GM18511 (cell line): ENCODE measurements at regions not wholly inside any gene's neighbourhood (a gene's known extent, or its start where the extent isn't known, plus 50 kb on each side); places are given as distances from the start of the nearest gene placed in this dataset.

Experiments used
- ATAC-seq: cut with Tn5 transposase; IDR thresholded peaks from one replicate; pipeline ENCODE4 v1.9.1; 2021; ENCODE audit warnings: mild to moderate bottlenecking, moderate library complexity; ENCODE audit not compliant: unreplicated experiment

DNA sequence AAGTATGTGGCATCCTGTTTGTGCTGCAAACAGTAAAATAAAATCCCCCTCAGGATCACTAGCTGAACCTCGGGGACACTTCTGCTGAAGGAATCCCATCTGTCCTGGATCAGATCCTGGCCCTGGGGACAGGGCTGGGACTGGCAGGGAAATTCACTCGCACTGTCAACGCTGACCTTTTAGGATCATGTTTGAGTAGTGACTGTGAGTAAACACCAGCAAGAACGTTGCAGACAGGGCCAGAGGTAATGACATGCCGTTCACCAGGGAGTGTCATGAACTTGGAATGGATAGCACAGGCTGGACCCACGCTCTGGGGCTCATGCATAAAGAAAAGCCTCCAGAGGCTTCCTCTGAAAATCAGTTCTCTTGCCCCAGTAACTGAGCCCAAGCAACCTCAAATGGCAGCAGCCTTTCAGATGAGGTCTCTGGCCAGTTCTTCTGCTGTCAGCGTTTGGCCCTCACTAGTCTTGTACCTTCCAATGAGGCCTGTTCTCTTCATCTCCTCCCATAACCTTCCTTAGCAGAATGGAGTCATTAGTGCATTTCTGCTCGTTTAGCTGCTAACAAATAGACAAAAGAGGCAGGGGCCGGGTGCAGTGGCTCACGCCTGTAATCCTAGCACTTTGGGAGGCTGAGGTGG is 51.0 kb upstream of the BARX2 start:
- ATAC-seq = no peak

DNA sequence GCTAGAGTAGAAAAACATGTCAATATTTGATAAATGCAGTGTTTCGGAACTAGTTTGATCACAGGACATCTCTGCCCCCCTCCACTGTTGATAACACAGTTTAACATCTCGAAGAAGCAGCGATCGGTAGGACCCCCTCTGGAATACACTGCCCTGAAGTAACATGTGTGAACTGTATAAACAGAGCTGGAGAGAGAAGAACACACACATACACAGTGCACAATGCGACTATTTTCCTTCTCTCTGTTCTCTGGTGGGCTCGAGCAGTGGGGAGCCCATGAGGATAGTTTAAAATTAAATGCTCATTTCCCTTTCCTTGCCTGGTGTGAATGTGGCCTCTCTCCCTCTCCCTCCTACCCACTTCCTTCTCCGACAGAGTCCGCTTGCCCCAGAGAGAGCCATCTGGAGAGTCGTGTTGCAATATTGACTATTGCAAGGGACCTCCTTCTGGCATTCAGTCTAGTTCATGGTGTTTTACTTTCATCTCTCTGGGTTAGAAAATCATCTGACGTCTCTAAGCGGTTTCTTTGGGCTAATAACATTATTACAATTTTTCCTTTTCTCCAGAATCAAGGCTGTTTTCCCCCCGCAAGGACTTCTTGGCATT is 51.6 kb upstream of the BARX2 start:
- no peak for ATAC-seq

DNA sequence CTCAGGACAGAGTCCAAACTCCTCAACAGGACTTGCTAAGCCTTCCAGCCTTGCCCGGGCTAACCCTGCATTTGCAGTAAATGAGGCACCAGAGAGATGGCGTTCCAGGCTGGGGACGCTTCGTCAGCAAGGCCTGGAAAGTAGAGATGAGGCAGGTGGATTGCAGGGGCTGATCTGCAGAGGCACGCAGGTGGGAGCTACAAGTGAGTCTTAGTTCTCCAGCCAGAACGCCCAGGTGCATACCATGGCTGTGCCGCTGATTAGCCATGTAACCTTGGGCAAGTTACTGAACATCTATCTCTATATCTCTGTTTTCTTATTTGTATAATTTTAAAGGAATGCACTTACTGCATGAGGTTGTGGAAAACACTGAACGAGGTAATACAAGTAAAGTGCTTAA is 52.7 kb upstream of the BARX2 start:
- no peak for ATAC-seq

DNA sequence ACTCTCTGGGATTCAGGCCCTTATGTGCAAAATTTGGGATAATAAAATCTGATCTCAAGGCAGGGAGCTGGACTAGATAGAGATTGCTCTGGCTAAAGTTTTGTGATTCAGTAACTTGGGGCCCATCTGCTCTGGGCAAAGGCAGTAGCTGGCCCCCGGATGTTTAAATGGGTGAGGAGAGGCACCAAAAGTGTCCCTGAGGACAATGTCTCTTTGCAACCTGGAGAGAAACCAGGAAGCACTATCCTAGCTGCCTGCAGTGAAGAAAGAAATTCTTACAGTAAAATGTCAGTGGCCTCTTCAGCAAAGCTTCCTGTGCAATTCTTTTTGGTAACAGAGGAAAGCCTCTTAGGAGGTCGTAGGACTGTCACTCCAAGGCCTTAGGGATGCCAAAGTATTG is 54.6 kb upstream of the BARX2 start:
- no peak for ATAC-seq

DNA sequence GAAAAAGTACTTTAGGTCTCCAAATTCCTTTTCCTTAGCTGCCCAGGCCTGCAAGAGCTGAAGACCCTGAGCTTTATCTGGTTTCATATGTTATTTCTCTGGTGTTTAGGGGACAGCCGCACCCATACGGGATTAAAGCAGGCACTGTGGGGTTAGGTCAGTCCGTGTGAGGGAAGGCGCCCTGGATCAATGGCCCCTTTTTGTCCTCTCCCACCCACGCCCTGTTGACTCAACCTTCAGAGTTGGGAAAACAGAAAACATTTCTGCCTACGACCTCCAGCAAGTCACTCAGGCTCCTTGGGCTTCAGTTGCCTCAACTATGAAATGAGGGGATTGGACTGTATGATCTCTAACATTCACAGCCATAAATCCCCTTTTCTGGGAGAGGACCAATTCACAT is 55.2 kb upstream of the BARX2 start:
- ATAC-seq = no peak

DNA sequence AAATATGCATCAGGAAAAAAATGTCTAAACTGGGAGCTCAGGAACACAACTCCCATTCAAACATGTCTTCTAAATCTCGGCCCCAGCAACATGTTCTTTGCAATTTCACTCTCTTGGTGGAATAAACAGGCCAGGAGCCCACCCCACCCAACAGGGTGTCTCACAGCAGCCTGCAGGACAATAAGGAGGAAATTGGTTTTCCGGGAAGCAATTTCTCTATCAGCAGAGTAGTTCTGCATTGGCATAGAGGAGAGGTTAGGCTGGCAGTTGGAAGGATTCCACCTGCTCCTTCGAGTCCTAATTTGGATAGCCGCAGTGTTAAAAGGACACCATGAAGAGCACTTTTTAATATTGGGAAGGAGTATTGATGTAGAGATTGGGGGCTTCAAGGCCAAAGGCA is 55.9 kb upstream of the BARX2 start:
- ATAC-seq = no peak

DNA sequence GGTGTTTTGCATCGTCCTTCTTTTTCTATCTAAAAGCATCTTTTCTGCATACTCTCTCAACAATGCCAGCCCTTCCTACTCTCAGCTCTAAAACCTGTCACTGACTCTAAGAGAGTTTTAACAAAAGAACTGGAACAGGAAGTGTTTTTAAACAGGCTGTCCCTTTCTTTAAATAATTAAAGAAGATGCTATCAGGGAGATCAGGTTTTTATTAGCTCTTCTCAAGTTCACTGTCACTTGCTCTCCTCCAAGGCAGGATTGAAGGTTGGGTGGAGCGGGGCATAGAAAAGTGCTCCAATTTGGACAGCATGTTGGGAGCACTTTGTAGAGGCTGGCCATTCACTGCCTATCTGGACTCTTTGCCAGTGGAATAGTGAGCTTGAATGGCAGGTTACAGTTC is 56.4 kb upstream of the BARX2 start:
- no peak for ATAC-seq

DNA sequence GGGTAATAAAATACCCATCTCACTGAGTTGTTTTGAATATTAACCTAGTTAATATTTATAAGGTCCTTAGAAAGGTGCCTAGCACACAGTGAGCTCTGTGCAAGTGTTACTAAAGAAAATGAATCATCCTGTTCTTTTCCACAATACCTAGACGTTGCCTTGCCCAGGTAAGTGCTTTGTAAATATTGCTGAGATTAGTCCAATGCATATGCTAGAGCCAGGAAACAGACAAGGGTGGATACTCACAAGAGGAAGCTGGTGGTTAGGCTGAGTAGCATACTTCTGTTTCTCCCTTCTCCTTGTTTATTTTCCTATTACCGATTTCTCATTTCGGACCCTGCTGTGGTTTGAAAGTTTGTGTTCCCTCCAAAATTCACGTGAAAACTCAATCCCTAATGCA is 58.1 kb upstream of the BARX2 start:
- ATAC-seq = no peak

DNA sequence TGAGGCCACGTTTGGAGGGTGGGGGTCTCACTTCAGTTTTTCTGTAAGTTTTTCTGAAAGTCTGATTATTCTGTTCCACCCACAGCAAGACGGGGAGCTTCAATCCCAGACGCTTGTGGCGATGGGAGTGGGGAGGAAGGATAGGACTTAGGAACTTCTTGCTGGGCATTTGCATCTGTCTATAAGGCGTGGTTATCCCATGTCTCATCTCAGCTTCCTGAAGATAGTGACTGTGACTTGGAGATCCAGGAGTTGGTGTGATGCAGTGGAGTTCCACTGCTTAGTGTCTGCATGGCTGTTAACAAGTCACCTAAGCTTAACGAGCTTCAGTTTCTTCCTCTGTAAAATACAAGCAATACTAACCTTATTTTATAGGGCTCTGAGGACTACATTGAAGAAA is 58.9 kb upstream of the BARX2 start:
- ATAC-seq = no peak

DNA sequence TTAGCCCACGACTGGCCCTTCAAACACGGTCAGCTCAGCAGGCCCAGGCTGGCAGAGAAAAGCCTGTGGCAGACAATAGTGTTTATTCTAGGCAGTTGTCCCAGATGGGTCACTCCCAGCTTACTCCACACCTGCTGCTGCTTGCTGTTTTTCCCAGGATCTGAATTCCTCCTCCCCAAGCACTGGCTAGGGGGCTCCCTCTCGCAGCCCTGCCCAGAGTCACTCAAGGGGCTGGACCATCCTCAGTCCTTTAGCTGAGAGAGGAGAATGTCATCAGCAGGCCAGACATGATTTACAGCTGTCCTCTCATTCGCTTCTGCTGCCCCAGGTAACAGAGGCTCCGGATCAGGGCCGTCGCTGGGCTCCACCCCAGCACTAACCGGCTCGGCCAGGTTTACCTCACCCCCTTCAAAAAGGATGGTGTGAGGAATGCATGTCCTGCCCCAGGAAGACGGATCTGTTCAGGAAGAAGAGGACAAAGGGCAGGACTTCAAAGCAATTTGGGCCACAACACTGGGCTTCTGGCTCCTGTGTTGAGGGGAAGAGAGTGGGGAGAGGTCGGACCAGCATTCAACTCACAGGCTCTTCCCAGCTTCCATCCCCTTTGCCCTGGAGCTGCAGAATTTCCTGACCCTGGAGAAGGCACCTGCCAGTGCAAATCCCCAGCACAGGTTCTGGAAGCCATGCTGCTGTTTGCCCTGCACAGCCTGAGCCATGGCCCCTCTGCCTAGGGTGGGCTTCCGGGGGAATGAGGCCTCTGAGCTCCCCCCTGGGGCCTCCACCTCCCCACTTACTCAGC is 59.7 kb upstream of the BARX2 start:
- no peak for ATAC-seq

DNA sequence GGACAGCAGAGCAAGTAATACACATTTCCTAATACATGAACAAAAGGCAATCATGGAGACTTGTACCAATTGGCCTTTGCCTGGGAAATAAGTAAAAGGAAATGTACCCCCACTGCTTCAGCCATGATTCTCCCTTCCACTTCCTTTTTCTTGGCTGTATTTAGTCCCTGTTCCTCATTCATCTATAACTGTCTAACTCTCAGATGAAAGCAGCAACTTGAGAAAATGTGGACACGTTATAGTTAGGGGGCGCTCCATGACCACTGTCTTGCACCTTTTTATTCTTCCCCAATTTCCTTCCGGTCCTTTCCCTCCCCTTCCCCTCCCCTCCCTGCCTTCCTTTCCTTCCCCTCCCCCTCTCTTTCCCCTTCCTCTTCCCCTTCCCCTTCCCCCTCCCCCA is 61.3 kb upstream of the BARX2 start:
- ATAC-seq = no peak

DNA sequence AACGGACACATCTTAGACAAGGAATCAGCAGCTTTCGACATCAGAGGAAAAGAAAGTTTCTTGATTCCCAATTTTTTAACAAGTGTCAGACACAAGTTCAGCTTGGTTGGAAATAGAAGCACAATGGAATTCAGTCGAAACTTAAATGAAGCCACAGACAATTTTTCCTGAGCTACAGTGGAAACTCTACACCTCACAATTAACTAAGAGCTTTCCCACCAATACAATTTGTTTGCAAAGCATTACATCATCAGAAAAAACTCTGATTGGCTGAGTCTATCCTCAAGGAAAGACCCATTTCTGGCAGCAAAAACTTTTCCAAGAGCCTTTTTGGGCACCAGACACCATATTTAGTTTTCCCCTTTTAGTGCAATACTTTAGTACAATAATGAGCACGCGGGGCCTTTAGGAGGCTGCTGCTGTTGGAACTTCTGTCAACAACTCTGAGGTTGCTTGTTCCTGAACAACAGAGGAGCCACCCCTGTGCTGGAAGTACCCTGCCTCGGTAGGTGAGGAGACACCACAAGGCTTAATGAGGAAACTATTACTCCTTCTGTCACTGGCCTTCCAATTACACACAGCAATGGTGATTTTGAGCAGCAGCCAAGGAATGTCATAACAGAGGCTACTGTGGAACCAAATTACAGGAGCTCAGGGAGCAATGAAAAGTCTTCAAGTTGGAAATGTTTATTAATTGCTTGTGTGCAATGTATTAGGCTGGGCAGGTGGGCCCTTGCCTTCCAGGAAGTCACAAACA is 61.9 kb upstream of the BARX2 start:
- ATAC-seq = no peak

DNA sequence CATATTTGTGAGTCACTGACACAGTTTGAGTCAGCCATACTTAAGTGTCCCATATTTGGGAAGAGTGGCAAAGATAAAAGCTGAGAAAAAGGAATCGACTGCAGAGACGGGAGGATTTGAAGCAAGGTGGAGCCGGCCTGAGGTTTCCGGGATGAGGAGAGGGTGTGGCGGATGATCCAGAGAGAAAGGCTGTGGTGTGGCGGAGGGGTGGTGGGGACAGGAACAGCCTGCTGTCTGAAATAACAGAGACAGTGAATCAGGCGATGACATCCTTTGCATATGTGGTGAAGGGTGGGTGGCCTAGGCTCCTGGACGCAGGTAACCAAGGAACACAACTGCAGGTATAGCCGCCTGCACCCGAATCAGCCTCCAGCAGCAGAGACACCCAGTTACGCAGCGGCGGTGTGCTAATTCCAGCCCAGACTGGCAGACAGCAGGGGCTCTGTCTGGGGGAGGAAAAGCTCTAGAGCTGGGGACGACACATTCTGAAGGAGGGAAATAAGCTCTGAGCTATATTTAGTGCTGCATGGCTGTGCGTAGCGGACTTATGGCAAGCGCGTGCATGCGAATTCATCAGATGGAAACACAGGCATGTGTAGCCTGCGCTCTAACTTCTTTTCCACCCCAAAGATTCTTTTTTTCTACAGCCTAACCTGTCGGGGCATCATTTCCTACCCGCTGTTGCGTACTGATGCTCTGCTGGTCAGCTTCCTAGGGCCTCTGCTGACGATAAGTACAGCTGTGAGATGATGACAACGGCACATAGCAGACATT is 62.7 kb upstream of the BARX2 start:
- no peak for ATAC-seq

DNA sequence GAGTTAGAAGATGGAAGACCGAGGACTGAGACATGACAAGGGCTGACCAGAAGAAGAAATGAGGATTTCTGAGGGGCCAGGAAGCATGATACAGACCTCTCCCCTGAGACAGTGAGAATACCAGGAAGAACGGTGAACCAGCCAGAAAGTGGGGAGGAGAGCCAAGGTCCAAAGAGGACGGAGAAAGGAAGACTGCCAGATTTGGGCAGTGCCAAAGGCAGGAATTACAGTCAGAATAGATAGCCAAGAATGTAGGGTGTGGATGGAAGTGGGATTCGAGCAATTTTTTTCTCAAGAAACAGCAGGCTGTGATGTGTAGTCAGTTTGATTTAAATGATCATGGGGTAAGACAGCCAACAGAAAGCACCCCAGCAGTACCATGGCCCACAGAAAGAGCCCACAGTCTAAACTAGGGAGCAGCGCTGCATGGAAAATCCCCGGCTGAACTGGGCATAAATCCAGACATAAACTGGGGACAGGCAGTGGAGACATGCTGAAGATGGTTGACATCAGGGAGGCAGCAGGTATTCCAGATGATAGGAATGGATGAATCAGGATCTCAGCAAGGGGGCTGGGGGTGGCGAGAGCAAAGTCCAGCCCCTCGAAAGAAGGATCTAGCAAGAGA is 67.3 kb upstream of the BARX2 start:
- ATAC-seq = no peak

DNA sequence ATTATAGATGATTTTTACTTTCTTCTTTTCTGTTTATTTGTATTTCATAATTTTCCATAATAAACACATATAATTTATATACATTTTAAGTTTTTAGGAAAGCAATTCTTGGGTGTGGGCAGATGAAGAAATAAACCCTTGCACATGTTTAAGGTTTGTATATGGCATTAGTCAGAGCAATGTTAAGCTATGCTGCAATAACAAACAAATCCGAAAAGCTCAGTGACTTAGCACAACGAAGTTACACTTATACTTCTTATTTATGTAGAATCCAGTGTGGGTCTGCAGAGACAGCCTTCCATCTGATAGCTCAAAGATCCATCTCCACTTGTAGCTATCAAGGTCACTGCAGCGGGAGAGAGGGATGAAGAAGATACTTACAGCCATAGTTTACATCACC is 68.5 kb upstream of the BARX2 start:
- no peak for ATAC-seq

DNA sequence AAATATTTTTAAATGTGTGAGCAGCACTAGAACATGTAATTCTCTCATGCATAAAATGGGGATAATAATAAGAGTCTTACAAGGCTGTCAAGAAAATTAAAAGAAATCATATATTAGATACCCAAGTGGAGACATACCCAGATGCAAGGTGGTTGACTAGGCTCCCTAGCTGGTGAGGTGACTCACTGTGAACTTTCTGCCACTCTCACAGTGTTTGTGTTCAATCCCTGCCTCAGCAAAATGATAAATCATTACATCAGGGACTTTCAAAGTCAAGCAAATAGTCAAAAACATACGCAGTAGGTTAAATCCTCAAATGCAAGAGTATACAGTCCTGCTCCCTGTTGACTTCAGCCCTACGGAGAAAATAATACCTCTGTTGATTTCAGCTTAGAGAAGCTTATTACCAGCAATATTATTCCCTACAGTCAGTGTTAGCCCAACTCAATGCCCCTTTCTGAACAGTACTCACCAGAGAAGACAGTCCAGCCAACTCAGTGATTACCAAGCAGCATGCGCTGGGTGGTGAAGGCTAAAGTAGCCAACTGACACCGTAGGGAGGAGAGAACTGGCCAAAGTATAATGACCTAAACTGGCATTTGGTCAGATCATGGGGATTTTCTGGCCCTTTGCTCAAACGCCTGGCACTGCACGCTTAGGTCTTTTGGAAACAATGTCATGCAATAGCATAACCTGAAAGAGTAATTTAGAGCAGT is 73.1 kb upstream of the BARX2 start:
- ATAC-seq = no peak

DNA sequence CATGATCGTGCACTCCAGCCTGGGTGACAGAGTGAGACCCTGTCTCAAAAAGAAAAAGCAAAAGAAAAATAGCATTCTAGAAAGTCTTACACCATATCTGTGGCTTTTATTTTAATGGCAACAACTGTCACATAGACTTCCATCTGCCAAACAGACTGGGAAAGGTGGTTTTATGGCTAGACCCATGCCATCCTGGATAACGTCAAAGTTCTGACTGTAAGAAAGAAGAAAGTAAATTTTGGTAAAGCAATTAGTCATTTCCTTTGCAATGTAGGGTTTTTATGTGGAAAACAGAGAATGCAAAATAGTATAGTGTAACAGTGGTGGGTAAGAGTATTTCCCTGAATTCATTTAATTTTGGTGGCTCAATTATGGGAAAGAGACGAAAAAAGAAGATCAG is 75.5 kb upstream of the BARX2 start:
- no peak for ATAC-seq

DNA sequence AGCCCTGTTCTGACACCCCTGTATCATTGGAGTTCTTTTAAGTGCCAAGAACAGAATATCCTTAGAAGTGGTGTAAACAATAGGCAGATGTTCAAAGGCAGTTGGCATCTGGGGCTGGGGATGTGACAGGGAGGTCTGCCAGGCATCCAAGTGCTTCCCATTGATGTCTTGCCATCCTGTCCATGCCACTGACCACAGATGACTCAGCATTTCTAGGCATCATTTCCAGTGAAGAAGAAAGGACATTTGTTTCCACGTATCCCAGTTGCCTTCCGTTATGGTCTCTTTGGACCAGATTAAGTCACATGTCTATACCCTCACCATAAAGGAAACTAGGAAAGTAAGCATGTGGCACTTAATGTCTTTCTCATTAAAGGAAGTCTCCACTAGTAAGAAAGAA is 76.7 kb upstream of the BARX2 start:
- ATAC-seq = no peak

DNA sequence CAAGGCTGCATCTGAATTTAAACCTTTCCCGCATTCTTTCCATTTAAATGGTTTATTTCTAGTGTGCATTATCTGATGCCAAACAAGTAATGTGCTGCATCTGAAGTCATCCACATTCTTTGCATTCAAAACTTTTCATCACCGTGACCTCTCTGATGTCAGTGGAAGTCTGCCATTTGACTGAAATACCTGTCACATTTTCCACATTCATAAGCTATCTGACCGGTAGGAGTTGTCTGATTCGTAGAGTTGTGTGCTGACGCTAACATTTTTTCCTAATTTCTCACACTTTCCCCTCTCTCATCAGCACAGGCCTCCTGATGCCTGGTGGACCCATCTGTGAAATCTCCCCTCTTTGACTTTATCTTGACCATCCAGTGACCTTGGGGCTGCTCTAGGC is 79.9 kb upstream of the BARX2 start:
- no peak for ATAC-seq

DNA sequence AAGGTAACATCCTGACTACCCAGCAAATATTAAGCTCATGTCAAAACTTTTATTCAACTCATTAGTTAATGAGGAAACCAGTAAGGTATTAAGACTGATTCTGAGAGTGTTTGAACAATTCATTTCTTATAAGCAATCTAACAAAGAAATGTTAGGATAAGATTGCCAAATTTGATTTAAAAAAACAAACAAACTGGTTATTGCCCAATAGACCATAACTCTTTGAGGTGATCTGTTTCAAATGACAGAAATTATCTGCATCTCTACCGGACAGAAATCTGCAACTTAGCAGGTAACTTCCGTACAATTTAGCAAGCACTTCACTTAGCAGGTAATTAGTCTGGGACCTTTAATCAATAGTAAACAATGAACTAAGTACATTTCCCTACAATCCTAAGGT is 82.9 kb upstream of the BARX2 start:
- ATAC-seq = no peak
